ENCODE measurements at regions not wholly inside any gene's neighbourhood (a gene's known extent, or its start where the extent isn't known, plus 50 kb on each side); places are given as distances from the start of the nearest gene placed in this dataset.

DNA sequence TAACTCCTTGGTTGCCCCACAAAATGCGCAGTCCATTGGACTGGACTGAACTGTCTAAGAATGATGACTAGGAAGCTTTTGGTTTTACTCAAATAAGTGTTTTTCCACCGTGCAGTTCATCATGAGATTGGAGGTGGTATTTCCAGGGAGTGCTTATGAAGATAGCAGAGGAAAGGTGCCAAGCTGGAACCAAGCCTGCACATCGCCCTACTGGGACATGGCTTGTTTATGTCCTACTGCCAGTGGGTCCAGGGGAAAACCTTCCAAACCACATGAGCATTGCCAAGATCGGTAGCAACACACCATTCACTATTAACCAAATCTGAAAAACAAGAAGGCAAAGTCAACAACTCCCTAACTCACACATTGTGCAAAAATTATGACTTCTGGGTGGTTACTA, 54.7 kb upstream of the DSCAM start:
- DNase-seq: no peak

DNA sequence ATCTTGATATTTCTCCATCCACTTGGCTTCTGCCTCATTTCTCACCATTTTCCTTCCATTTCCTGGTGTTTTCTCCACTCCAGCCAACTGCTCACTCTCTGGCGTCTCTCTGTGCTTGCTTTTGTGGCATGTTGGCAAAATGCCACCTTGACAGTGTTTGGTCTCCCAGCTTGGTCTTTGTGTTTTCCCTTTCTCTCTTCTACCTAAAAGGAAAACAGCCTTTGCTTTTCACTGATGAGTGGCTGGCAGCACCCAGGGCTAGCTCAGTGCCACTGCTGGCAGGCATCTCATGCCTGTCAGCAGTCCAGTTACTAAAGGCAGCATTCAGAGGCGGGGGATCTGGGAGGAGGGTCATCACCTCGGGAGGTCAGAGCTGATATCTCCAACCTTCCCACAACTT, 55.3 kb upstream of the DSCAM start:
- no peak for DNase-seq

DNA sequence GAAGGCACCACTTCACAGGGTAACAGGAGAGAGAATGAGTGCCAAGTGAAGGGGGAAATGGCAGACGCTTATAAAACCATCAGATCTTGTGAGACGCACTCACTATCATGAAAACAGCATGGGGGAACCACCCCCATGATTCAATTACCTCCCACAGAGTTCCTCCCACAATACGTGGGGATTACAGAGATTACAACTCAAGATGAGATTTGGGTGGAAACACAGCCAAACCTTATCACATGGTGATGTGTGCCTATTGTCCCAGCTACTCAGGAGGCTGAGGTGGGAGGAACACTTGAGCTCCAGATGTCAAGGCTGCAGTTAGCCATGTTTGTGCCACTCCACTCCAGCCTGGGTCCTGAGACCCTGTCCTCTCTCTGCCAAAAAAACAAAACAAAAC, 56.0 kb upstream of the DSCAM start:
- no peak for DNase-seq

DNA sequence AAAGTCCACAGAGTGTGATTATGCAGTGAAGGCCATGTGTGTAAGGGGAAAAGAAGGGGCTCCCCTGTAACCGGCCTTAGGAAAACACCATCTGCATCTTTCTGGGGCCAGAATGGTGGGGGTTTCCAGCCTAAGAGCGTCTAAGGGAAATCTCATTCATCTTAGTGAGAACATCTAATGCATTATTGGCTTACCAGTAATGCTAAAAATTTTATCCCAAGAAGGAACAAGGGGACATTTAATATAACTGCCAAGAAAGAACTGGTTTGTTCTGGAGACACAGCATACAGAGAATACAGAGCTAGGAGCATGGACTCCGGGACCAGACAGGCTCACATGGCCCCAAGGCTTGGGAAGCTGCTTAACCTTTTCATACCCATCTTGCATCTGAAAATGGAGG, 58.3 kb upstream of the DSCAM start:
- no peak for DNase-seq

DNA sequence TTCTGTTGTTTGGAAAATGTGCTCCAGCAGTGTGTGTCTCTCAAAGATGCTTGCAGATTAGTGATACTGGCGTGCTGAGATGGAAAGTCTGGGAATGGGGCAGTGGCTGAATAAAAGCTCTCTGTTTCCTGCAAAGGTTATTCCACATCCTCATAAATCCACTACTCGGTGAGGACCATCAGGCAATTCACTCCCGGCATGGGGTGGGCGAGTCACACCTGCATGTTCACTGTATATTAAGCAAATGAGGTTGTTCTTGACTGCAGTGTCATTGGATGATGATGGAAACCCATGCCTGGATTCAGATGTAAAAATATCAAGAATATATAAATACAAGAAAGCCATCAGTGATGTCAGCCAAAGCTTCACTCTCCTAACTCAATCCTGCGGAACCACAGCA, 65.4 kb upstream of the DSCAM start:
- no peak for DNase-seq

DNA sequence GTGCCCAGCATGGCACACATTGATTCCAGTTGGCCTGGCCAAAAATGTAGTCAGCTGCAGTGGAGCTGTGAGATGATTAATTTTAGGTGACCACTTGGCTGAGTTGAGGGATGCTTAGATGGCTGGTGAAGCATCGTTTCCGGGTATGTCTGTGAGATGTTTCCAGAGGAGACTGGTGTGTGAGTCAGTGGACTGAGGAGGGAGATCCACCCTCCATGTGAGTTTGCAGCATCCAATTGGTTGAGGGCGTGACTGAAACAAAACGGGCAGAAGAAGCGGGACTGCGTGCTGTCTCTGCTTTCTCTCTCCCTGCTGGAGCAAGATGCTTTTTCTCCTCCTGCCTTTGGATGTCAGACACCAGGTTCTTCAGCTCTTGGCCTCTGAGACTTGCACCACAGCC, 68.2 kb upstream of the DSCAM start:
- no peak for DNase-seq

DNA sequence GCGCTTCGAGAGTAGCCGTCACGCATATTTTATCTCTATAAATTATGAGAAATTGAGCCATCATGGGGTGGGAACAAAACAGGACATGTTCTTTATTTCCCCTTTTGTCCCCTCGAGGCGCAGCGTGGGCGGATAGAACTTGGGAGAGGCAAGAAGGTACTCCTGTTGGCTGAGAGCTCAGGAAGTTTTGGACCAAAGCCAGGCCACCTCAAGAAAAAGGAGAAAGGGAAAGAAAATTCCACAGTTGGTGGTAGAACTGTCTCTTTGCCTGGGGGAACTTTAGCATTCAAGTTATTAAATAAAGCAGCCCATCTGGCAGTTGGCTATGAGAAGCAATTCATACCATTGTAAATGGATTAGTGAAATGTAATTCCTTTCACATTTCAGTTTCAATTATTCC, 76.4 kb upstream of the DSCAM start:
- DNase-seq: no peak

DNA sequence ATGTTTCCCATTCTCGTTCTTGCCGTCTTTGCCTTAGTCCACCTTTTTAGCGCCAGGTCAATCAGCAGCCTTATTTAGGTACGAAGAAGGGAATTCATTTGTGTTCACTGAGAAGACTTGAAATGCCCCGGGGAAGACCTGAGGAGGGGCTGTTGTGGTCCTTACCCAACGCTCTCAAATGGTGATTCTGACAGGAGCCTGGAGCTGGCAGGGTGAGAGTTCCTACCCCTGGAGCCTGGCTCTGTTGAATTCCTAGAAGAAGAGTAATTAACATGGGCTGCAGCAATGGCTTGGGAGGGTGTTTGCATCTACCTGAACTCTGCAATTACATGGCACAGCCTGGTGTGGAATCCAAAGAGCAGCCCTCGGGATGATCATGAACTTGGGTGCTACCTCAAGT, 76.9 kb upstream of the DSCAM start:
- no peak for DNase-seq

DNA sequence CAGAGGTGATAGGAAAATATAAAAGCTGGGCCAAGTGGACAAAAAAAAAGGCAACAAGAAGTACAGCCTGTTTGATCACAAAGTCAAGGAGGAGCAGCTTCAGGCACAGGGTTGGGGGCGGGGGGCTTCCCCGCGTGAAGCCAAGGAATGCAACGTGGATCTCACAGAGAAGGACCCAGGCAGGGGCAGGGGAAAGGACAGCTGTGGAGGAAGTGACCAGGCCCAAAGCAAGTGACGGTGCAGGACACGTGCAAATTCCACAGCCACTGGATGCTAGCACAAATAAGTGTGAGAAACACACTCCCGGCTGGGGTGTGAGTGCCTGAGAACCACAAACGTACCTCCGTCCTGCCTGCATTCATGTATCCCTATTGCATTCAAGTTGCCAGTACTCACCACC, 77.7 kb upstream of the DSCAM start:
- DNase-seq: no peak

DNA sequence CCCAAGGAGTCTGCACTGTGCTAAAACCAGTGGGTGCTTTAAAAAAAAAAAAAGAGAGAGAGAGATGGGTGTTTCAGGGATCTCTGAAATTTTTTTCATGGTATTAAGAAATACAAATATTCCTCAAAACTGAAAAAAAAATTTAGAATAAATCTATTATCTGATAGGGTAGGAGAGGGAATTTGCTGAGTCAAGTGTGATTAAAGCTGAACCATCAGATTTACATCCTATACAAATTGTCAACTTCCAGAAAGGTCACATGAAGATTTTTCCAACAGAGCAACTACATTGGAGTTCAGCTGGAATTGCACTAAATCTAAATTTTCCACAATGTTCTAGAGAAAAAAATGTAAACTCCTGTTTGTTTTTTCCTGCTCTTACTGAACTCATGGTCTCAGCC, 79.3 kb upstream of the DSCAM start:
- DNase-seq: no peak

DNA sequence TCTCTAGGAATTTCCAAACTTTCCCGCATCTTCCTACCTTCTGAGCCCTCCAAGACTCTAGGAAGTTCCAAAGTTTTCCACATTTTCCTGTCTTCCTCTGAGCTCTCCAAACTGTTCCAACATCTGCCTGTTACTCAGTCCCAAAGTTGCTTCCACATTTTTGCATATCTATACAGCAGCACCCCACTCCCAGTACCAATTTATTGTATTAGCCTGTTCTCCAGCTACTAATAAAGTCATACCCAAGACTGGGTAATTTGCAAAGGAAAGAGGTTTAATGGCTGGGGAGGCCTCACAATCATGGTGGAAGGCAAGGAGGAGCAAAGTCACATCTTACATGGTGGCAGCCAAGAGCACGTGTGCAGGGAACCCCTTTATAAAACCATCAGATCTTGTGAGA, 82.9 kb upstream of the DSCAM start:
- no peak for DNase-seq

DNA sequence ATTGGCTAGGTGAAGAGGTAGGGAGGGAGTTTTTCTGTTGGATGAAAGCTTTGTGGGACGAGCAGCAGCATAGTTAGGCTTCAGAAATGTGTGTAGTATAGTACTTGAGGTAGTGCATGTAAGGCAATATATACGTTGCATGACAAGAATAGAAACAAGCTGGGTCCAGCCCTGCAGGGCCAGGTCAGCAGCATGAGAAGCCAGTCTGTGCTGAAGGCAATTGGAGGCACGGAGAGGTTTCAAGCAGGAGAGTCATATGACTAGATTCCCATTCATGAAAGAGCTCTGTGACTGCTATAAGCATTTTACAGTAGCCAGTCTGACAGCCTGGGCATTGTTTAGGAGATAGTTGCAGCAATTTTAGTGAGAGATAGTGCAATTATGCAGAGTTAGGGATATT, 84.2 kb upstream of the DSCAM start:
- no peak for DNase-seq

DNA sequence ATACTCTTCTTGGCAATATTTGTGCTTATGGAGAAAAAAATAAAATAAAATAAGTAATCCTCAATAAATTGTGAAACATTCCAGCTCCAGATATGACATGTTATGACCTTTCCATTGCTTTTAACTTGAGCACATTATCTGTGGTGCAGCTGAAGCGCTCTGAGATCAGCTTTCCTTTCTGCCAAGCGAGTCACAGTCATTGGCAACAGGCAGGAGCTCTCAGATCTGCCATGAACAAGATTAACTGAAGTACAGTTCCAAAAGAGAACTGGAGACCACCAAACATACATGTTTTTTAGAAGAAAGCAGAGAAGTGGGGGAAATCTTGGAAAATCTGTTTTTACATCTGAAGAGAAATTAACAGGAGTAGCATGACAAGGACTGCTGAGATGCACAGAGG, 89.2 kb upstream of the DSCAM start:
- DNase-seq: no peak

DNA sequence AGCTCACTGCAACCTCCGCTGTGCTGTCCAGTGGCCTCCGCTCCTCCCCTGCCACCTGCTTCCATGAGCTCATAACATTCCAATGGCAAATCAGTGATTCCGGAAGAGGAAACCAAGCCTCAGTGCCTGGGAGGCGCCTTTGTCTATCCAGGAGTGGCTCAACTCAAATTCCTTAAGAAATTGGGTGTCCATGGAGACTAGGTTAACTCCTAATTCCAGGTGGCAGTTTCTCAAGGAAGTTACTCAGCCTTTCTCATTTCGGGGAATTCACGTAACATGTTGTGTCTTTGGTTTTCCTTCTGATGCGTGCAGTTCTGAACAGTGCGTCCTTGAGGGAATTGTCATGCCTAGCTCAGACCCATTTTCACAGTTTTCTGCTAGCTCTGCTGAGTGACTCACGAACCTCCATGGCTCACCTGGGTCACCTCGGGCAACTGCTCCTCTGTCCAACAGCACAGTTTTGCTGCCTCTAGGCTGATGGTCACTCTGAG, 89.9 kb upstream of the DSCAM start:
- no peak for DNase-seq

DNA sequence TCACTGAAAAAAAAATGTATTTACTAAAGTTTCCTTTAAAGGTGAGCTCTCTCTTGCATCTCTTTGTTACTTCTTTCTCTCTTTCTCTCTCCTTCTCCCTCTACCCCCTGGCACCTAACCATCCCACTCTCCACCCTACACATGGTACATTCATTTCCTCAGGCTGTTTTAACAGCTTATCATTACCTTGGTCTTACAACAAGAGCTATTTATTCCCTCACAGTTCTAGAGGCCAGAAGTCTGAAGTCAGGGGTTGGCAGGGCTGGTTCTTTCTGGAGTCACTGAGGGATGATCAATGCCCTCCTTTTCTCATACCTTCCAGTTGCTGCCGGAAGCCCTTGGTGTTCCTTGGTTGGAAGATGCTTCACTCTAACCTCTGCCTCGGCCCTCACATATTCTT, 91.1 kb upstream of the DSCAM start:
- no peak for DNase-seq

DNA sequence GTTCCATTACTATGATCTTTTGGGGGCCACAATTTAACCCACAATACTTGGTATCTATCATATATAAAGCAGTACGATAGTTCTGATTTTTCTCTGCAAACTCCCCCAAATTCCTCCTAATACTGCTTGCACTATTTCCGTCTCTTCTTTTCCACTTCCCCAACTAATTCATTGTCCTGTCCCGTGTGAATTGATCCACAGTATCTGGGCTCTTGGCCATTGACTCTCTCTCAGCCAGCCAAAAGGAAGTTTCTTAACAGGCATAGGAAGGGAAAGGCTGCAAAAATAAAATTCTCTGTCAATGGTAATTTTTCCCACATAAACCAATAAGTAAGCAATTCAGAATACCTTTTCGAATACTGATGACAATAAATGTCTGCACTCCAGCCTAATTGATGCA, 91.7 kb upstream of the DSCAM start:
- no peak for DNase-seq

DNA sequence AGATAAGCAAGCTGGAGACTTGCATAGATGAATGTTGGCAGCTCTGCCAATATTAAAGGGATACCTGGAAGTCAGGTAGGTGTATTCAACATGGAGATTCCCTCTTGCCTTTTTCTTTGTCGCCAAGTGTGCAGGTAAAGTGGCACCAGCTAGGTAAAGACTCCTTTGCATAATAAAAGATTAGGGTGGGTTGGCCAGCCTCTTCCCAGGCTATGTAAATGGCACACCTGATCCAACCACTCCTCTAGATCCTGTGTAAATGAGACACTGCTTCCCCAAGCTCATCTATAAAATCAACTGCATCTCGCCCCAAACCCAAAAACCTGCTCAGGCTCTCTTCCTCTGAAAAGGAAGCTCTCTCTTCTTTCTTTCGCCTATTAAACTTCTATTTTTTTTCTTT, 100.8 kb upstream of the DSCAM start:
- no peak for DNase-seq

DNA sequence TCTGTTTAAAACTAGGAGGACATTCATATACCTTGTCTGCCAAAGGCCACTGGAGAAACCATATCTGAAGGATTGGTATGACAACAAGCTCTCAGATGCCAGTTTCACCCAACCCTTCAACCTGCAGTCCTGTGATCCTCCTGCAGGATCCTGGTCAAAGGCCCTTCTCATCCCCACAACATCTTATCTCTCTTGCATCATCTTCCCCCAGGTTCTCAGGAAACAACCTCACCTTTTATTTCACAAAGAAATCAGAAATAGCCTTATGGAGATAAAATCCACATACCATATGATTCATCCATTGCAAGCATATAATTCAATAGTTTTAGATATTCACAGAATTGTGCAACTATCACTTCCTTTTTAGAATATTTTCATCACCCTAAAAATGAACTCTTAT, 104.0 kb upstream of the DSCAM start:
- DNase-seq: no peak

DNA sequence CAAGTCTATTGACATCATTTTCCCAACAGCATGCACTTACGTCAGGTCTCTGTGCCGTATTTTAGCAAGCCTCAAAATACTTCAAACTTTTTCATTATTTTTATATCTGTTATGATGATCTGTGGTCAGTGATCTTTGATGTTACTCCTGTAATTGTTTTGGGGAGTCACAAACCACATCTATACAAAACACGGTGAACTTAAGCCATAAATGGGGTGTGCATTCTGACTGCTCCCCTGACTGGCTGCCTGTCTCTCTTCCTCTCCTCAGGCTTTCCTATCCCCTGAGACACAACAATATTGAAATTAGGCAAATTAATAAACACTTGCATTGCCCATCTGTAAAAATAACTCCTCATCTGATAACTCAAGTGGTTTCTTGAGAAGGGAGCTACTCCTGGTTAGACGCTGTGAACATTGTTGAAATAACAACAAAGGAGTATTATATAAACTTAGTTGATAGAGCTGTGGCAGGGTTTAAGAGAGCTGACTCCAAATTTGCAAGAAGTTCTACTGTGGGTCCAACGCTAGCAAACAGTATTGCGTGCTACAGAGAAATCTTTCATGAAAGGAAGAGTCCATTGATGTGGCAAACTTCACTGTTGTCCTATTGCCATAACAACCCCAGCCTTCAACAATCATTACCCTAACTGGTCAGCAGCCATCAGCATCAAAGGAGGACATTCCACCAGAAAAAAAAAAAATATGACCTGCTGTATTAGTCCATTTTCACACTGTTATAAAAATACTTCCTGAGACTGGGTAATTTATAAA, 105.8 kb upstream of the DSCAM start:
- no peak for DNase-seq

DNA sequence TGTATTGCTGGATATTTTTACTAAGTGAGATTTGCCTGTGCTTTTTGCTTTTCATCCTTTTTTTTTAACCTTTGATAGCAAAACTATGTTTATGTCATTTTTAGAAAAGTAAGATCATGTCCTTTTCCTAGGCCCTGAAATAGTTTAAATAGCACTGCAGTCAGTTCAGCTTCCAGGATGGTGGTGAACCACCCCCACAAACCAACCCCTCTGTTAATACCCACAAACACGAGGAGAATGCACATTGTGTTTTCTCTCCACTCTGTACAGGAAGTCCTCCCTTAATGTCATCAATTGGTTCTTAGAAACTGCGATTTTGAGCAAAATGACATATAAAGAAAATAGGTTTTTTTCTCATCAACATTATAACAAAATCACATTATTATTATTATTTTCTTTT, 117.7 kb upstream of the DSCAM start:
- DNase-seq: no peak

DNA sequence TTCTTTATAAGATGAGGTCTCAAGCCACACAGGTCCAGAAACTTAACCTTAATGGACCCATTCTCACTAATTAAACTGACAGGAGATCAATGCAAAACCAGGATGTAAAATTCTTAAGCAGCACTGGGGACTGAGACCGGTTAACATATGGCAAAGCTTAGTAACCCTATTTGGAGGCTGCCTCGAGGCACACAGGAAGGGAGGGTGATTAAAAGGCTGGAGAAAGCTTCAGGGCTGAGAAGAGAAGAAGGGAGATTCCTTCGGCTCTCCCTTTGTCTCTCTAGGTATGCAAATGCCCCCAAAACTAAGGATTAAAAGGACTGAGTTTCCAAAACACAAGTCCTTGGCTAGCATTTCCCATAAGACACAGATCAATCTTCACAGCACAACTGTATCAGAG, 120.8 kb upstream of the DSCAM start:
- no peak for DNase-seq

DNA sequence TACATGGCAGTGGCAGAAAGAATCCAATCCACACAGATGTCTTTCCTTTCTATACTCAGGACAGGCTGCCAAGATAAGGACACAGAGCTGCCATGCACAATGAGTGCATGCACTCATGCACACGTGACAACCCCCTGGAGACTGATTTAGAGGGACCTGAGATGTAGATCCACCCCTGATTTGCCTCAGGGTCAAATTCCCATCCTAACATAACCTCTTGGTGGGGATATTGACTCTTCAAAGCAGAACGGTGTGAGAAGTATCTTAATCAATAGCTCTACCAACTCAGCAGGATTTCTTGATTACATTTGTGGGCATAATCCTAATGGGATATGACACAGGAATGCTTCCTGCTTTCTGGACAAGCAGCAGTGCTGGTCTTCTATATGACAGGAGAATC, 125.2 kb upstream of the DSCAM start:
- DNase-seq: no peak

DNA sequence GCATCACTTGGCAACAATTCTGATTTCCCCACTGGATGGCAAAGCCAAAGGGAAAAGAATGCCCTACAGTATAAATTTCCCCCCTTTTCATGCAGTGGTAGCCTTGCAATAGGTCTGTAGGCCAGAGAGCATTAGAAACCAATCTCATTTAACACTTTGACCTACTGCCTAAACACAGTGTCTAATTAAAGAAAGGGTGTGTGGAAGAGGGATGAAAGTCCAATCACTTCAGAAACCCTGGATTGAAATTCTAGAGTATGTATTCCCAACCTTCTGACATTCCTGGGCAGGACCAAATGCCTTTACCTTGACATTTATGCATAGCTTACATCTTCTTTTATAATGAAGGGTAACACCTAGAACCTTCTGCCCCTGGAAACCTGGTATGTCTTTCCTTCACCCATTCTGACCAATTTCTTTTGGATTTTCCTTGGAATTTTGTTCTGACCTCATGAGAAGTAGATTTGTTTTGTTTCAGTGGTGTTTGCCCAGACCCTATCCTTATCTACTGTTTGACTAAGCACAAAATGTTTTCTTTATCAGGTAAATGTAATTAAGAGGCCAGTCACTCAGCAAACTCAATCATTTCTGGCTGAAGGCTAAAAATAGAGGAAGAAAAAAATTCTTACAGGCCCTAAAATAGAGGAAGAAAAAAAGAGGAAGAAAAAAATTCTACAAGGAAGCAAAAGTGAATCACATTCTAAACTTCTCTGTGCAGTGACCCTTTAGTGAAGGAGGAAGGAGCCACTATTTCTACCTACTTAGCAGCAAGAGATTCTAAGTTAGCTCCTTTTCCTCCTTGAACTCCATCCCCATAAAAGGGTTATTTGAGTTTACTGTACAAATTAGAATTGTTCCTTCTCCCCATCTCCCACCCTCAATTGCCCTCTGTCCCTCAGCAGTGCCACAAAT, 129.5 kb upstream of the DSCAM start:
- peak; percentile 64 to 72 for DNase-seq

DNA sequence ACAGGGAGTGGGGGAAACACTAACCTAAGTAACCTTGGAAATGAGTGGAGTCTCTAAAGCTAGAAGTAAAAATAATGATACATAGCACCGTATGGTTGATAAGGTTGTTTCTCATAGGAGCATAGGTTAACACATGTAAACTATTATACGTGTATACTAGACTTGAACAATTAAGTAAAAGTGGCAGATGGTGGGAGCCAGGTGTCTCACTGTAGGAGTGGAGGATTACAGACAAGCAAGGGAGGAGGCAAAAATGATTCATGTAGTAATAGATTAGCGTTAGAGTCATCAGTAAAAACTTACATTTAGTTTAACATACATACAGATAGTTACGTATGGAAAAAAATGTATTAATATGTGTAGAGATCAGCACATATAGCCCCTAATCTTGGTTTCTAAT, 138.4 kb upstream of the DSCAM start:
- no peak for DNase-seq
